ENCODE measurements at regions not wholly inside any gene's neighbourhood (a gene's known extent, or its start where the extent isn't known, plus 50 kb on each side); places are given as distances from the start of the nearest gene placed in this dataset.

- TF ChIP-seq, protein P1, sequence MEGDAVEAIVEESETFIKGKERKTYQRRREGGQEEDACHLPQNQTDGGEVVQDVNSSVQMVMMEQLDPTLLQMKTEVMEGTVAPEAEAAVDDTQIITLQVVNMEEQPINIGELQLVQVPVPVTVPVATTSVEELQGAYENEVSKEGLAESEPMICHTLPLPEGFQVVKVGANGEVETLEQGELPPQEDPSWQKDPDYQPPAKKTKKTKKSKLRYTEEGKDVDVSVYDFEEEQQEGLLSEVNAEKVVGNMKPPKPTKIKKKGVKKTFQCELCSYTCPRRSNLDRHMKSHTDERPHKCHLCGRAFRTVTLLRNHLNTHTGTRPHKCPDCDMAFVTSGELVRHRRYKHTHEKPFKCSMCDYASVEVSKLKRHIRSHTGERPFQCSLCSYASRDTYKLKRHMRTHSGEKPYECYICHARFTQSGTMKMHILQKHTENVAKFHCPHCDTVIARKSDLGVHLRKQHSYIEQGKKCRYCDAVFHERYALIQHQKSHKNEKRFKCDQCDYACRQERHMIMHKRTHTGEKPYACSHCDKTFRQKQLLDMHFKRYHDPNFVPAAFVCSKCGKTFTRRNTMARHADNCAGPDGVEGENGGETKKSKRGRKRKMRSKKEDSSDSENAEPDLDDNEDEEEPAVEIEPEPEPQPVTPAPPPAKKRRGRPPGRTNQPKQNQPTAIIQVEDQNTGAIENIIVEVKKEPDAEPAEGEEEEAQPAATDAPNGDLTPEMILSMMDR (IDR thresholded peaks at IDR 0.05): no peak
- no peak for TF ChIP-seq POLR2AphosphoS5 (IDR thresholded peaks at IDR 0.05)
- no peak for TF ChIP-seq POLR2A (IDR thresholded peaks at IDR 0.05)
- no peak for TF ChIP-seq EP300 (IDR thresholded peaks at IDR 0.05)
Observed at GRCh38 chr2:149825473-149825872, 237.9 kb upstream of the MMADHC start.

Data from suprapubic skin (tissue), 4 donors.